Transverse colon (tissue), 4 donors: ENCODE measurements at regions not wholly inside any gene's neighbourhood (a gene's known extent, or its start where the extent isn't known, plus 50 kb on each side); places are given as distances from the start of the nearest gene placed in this dataset.

Experiments used
- DNase-seq: peaks from one replicate; pipeline ENCODE4 v3.0.0-alpha.2; 2019
- H3K27ac ChIP-seq, 4 donors: fragments of 200-600 bp; sonication (generic); 2 replicates each; pipeline ENCODE4 v1.5.1; 2016 to 2018; ENCODE audit warnings: inconsistent platforms in 4 of 4
- H3K27me3 ChIP-seq: fragments of 200-600 bp; sonication (generic); 2 replicates; pipeline ENCODE4 v1.5.1; 2017; ENCODE audit warnings: inconsistent platforms
- H3K36me3 ChIP-seq, 4 donors: fragments of 200-600 bp; sonication (generic); 2 replicates each; pipeline ENCODE4 v1.5.1; 2017 to 2019; ENCODE audit warnings: inconsistent platforms in 4 of 4
- H3K4me1 ChIP-seq, 4 donors: fragments of 200-600 bp; sonication (generic); 2 replicates each; pipeline ENCODE4 v1.5.1; 2017 to 2020; ENCODE audit warnings: inconsistent platforms in 4 of 4
- H3K4me3 ChIP-seq, 4 donors: fragments of 200-600 bp; sonication (generic); 1 replicate in 1 of 4; 2 replicates in 3 of 4; pipeline versions ENCODE4 v1.5.1 to v1.6.1; 2017 to 2019; ENCODE audit warnings: inconsistent platforms in 4 of 4
- H3K9me3 ChIP-seq, 2 donors: fragments of 200-600 bp; sonication (generic); 2 replicates each; pipeline ENCODE4 v1.5.1; 2017 to 2019; ENCODE audit warnings: inconsistent platforms in 2 of 2
- CTCF ChIP-seq, 5 experiments: fragments of 200-600 bp in 3 of 5; fragments of 450-650 bp in 2 of 5; sonication (generic) in 3 of 5; IDR thresholded peaks; 1 replicate in 2 of 5; 2 replicates in 3 of 5; pipeline ENCODE4 v1.5.1; 2016 to 2017; ENCODE audit warnings: antibody characterized with exemption in 5 of 5, inconsistent platforms in 3 of 5, mild to moderate bottlenecking in 2 of 5, moderate library complexity in 1 of 5
- EP300 ChIP-seq: sonication (generic); formaldehyde crosslinking; IDR thresholded peaks from one replicate; pipeline ENCODE4 v1.6.1; 2017; ENCODE audit warnings: antibody characterized with exemption, low read depth
- POLR2A ChIP-seq: fragments of 450-650 bp; IDR thresholded peaks from one replicate; pipeline ENCODE4 v1.6.1; 2016; ENCODE audit warnings: antibody characterized with exemption, mild to moderate bottlenecking, moderate library complexity
- POLR2AphosphoS5 ChIP-seq, 3 donors: sonication (generic); formaldehyde crosslinking; IDR thresholded peaks; one replicate each; pipeline ENCODE4 v1.6.1; 2016; ENCODE audit warnings: antibody characterized with exemption in 3 of 3
- WGBS, 2 donors: methylation state at CpG; one replicate each; pipeline ENCODE4 v1.1.5; 2018; ENCODE audit warnings: low coverage in 1 of 2; 5-methylcytosine and 5-hydroxymethylcytosine counted together
- in situ Hi-C, 4 donors: fragments of 200-750 bp; cut with MboI; loops; one replicate each; pipeline versions ENCODE4 v1.15.0 to v1.15.1; 2017; ENCODE audit warnings: low sequenced_read_pairs in 3 of 4, low pct_ligation_motif_present in 1 of 4, low pct_unique_long_range_greater_than_20kb in 1 of 4
- intact Hi-C: fragments of 100-400 bp; cut with DNase I; formaldehyde crosslinking; loops from one replicate; pipeline ENCODE4 v1.15.1; 2023; ENCODE audit warnings: low total_unique reads
- small RNA-seq, 4 donors: library from RNA; depleted of rRNA; stranded (forward); fragments of <200 nt; gene quantifications; one replicate each; pipeline ENCODE3, GENCODE V24; 2016

- no peak for TF ChIP-seq CTCF (IDR thresholded peaks at IDR 0.05)
- no peak for TF ChIP-seq POLR2A
- TF ChIP-seq POLR2AphosphoS5 (IDR thresholded peaks at IDR 0.05) = no peak
- Histone ChIP-seq H3K27me3 (no peaks in the 10 kb centered on the region), H3K9me3 (no peaks in the 10 kb centered on the region), H3K36me3 (no peaks in the 10 kb centered on the region), H3K4me1 (no peaks in the 10 kb centered on the region), H3K4me3 (no peak overlapping the region), H3K27ac (no peak overlapping the region)
- 56% methylated on average over 3 of the region's 3 CpGs; no CpG with 5 or more reads in 1 of the 2 donors for WGBS, 2 donors
- DNase-seq = no peak
- in situ Hi-C loops = no loop called here
- intact Hi-C loops = no loop called here
These were observed 55.1 kb upstream of the PDGFD start for GRCh38 chr11:104219096-104219495.

GRCh38 chr11:104214517-104214916, 50.6 kb upstream of the PDGFD start:
- no peaks in the 10 kb centered on the region for H3K36me3 ChIP-seq
- H3K27me3 ChIP-seq = no peaks in the 10 kb centered on the region
- TF ChIP-seq POLR2AphosphoS5 (IDR thresholded peaks at IDR 0.05) (no peak), CTCF (IDR thresholded peaks at IDR 0.05) (no peak), POLR2A (no peak), EP300 (no peak)
- in situ Hi-C loops (no loop called here), intact Hi-C loops (no loop called here)
- no peak for DNase-seq
- no peak overlapping the region for H3K4me3 ChIP-seq
- no peak overlapping the region for H3K27ac ChIP-seq
- WGBS, 2 donors = 67% methylated on average over 3 of the region's 3 CpGs; no CpG with 5 or more reads in 1 of the 2 donors
- H3K4me1 ChIP-seq = no peaks in the 10 kb centered on the region
- H3K9me3 ChIP-seq = no peaks in the 10 kb centered on the region

Small RNA genes lying in the stretch of these regions (small RNA-seq; reads per million reads assigned to genes)
- gene AP001485.1 = 0 reads per million in 4 donors
- gene MIR7641-1 = 0 reads per million in 4 donors
